Vagina (tissue), 2 donors: ENCODE measurements at regions not wholly inside any gene's neighbourhood (a gene's known extent, or its start where the extent isn't known, plus 50 kb on each side); places are given as distances from the start of the nearest gene placed in this dataset.

Experiments
- CTCF ChIP-seq, 3 experiments: fragments of 450-650 bp in 2 of 3; fragments of 200-600 bp in 1 of 3; sonication (generic) in 1 of 3; IDR thresholded peaks; one replicate each; pipeline ENCODE4 v1.5.1; 2017 to 2019; ENCODE audit warnings: antibody characterized with exemption in 3 of 3, mild to moderate bottlenecking in 2 of 3, moderate library complexity in 2 of 3
- POLR2A ChIP-seq, 2 donors: fragments of 450-650 bp; IDR thresholded peaks; one replicate each; pipeline ENCODE4 v1.6.1; 2017; ENCODE audit warnings: antibody characterized with exemption in 2 of 2, mild to moderate bottlenecking in 2 of 2, moderate library complexity in 2 of 2
- POLR2AphosphoS5 ChIP-seq, 2 donors: sonication (generic); formaldehyde crosslinking; IDR thresholded peaks; one replicate each; pipeline ENCODE4 v1.9.0; 2017; ENCODE audit warnings: antibody characterized with exemption in 2 of 2, mild to moderate bottlenecking in 2 of 2, low read depth in 1 of 2; ENCODE audit not compliant: insufficient read depth in 1 of 2

GRCh38 chr6:209432-210103 lies 82.7 kb upstream of the DUSP22 start:
- TF ChIP-seq CTCF (IDR thresholded peaks at IDR 0.05) (no peak), POLR2A (IDR thresholded peaks at IDR 0.05) (no peak), POLR2AphosphoS5 (IDR thresholded peaks at IDR 0.05; ENCODE audit: insufficient read depth in 1 of 2, low read depth in 1 of 2) (no peak)
